ENCODE measurements at regions not wholly inside any gene's neighbourhood (a gene's known extent, or its start where the extent isn't known, plus 50 kb on each side); places are given as distances from the start of the nearest gene placed in this dataset.

GRCh38 chr15:70491201-70491621, 272.1 kb downstream of the UACA start:
- DNase-seq (ENCODE audit: low read depth, low spot score), result no peak

GRCh38 chr15:70490838-70491155, 272.6 kb downstream of the UACA start:
- DNase-seq (ENCODE audit: low read depth, low spot score), result no peak

- no peak for DNase-seq (ENCODE audit: low read depth, low spot score)
Observed at GRCh38 chr15:70490148-70490837, 273.1 kb downstream of the UACA start.

GRCh38 chr15:70488941-70489848, 274.2 kb downstream of the UACA start:
- DNase-seq (ENCODE audit: low read depth, low spot score), result no peak

- DNase-seq (ENCODE audit: low read depth, low spot score), result peak; percentile 42
Observed at GRCh38 chr15:70488002-70488605, 275.3 kb downstream of the UACA start.

- DNase-seq (ENCODE audit: low read depth, low spot score), result no peak
Observed at GRCh38 chr15:70487387-70487740, 276.0 kb downstream of the UACA start.

- DNase-seq (ENCODE audit: low read depth, low spot score), result no peak
Observed at GRCh38 chr15:70486451-70487386, 276.6 kb downstream of the UACA start.

GRCh38 chr15:70486012-70486411, 277.3 kb downstream of the UACA start:
- DNase-seq (ENCODE audit: low read depth, low spot score), result no peak

- DNase-seq (ENCODE audit: low read depth, low spot score), result no peak
Observed at GRCh38 chr15:70484993-70485392, 278.4 kb downstream of the UACA start.

- no peak for DNase-seq (ENCODE audit: low read depth, low spot score)
Observed at GRCh38 chr15:70483513-70483912, 279.8 kb downstream of the UACA start.

- no peak for DNase-seq (ENCODE audit: low read depth, low spot score)
Observed at GRCh38 chr15:70480196-70480856, 283.0 kb downstream of the UACA start.

- no peak for DNase-seq (ENCODE audit: low read depth, low spot score)
Observed at GRCh38 chr15:70479785-70480184, 283.6 kb downstream of the UACA start.

- DNase-seq (ENCODE audit: low read depth, low spot score), result no peak
Observed at GRCh38 chr15:70479056-70479455, 284.3 kb downstream of the UACA start.

GRCh38 chr15:70478251-70478990, 284.9 kb downstream of the UACA start:
- DNase-seq (ENCODE audit: low read depth, low spot score), result no peak

- DNase-seq (ENCODE audit: low read depth, low spot score), result no peak
Observed at GRCh38 chr15:70477750-70478250, 285.6 kb downstream of the UACA start.

GRCh38 chr15:70476441-70476840, 286.9 kb downstream of the UACA start:
- DNase-seq (ENCODE audit: low read depth, low spot score), result no peak

GRCh38 chr15:70475921-70476320, 287.4 kb downstream of the UACA start:
- DNase-seq (ENCODE audit: low read depth, low spot score), result no peak

- DNase-seq (ENCODE audit: low read depth, low spot score), result no peak
Observed at GRCh38 chr15:70475407-70475781, 288.0 kb downstream of the UACA start.

GRCh38 chr15:70474471-70475406, 288.6 kb downstream of the UACA start:
- no peak for DNase-seq (ENCODE audit: low read depth, low spot score)

Data from activated naive CD8-positive, alpha-beta T cell treated with anti-CD3 and anti-CD28 coated beads, Interleukin-2, amount 50 U/mL, for 16 hours (primary cell).